Liver (tissue), 8 donors: ENCODE measurements at regions not wholly inside any gene's neighbourhood (a gene's known extent, or its start where the extent isn't known, plus 50 kb on each side); places are given as distances from the start of the nearest gene placed in this dataset.

Experiments used
- DNase-seq: peaks from one replicate; pipeline ENCODE4 v3.0.0-alpha.2; 2017; ENCODE audit warnings: low spot score
- H3K27ac ChIP-seq, 2 donors: one replicate each; pipeline ENCODE4 v1.7.0; 2013; ENCODE audit warnings: inconsistent platforms in 2 of 2, low read length in 2 of 2, control low read depth in 1 of 2, low read depth in 1 of 2, mild to moderate bottlenecking in 1 of 2
- H3K27me3 ChIP-seq, 4 donors: one replicate each; pipeline versions ENCODE4 v1.6.1 to v1.7.0; 2013; ENCODE audit warnings: low read length in 3 of 4, inconsistent platforms in 1 of 4, mild to moderate bottlenecking in 1 of 4, moderate library complexity in 1 of 4; ENCODE audit not compliant: control insufficient read depth in 4 of 4, insufficient read depth in 4 of 4
- H3K36me3 ChIP-seq, 4 donors: one replicate each; pipeline versions ENCODE4 v1.6.1 to v1.7.0; 2013; ENCODE audit warnings: low read length in 3 of 4, mild to moderate bottlenecking in 3 of 4, low read depth in 1 of 4, moderate library complexity in 1 of 4; ENCODE audit not compliant: control insufficient read depth in 4 of 4, insufficient read depth in 3 of 4
- H3K4me1 ChIP-seq, 4 donors: one replicate each; pipeline versions ENCODE4 v1.6.1 to v1.7.0; 2013; ENCODE audit warnings: low read length in 3 of 4, mild to moderate bottlenecking in 3 of 4, moderate library complexity in 1 of 4; ENCODE audit not compliant: control insufficient read depth in 4 of 4, insufficient read depth in 4 of 4
- H3K4me3 ChIP-seq, 3 donors: one replicate each; pipeline versions ENCODE4 v1.6.1 to v1.7.0; 2013; ENCODE audit warnings: low read length in 3 of 3, control low read depth in 1 of 3, low read depth in 1 of 3, mild to moderate bottlenecking in 1 of 3
- H3K9ac ChIP-seq, 2 donors: one replicate each; pipeline ENCODE4 v1.7.0; 2013; ENCODE audit warnings: low read length in 2 of 2, mild to moderate bottlenecking in 2 of 2, moderate library complexity in 2 of 2, control low read depth in 1 of 2, low read depth in 1 of 2
- H3K9me3 ChIP-seq, 4 donors: one replicate each; pipeline versions ENCODE4 v1.6.1 to v1.7.0; 2013; ENCODE audit warnings: low read length in 3 of 4; ENCODE audit not compliant: control insufficient read depth in 4 of 4
- ATF3 ChIP-seq: IDR thresholded peaks from 2 replicates; pipeline ENCODE4 v1.6.1; 2016; ENCODE audit warnings: antibody characterized with exemption
- CTCF ChIP-seq: fragments of 150-350 bp; IDR thresholded peaks from 2 replicates; pipeline ENCODE4 v1.5.1; 2017; ENCODE audit warnings: improper control_type of control experiment, low read depth, low read length; ENCODE audit not compliant: missing input control
- EGR1 ChIP-seq, 2 donors: IDR thresholded peaks; 2 replicates each; pipeline ENCODE4 v1.6.1; 2016 to 2018; ENCODE audit warnings: antibody characterized with exemption in 2 of 2, low read depth in 2 of 2
- FOXA1 ChIP-seq: IDR thresholded peaks from 2 replicates; pipeline ENCODE4 v1.6.1; 2016; ENCODE audit warnings: antibody characterized with exemption
- FOXA2 ChIP-seq: IDR thresholded peaks from 2 replicates; pipeline ENCODE4 v1.6.1; 2016; ENCODE audit warnings: antibody characterized with exemption
- GABPA ChIP-seq, 2 donors: IDR thresholded peaks in 1 of 2; conservative IDR thresholded peaks in 1 of 2; 2 replicates each; pipeline ENCODE4 v1.6.1; 2016; ENCODE audit warnings: antibody characterized with exemption in 2 of 2, mild to moderate bottlenecking in 1 of 2, moderate library complexity in 1 of 2
- JUND ChIP-seq, 2 donors: IDR thresholded peaks; 2 replicates each; pipeline ENCODE4 v1.6.1; 2016; ENCODE audit warnings: antibody characterized with exemption in 2 of 2
- MAX ChIP-seq: IDR thresholded peaks from 2 replicates; pipeline ENCODE4 v1.6.1; 2016; ENCODE audit warnings: antibody characterized with exemption
- NR2F2 ChIP-seq: IDR thresholded peaks from 2 replicates; pipeline ENCODE4 v1.6.1; 2016; ENCODE audit warnings: antibody characterized with exemption
- RAD21 ChIP-seq, 2 donors: IDR thresholded peaks; 2 replicates each; pipeline ENCODE4 v1.6.1; 2016; ENCODE audit warnings: antibody characterized with exemption in 2 of 2, mild to moderate bottlenecking in 2 of 2
- REST ChIP-seq: IDR thresholded peaks from 2 replicates; pipeline ENCODE4 v1.6.1; 2016; ENCODE audit warnings: antibody characterized with exemption, mild to moderate bottlenecking
- RXRA ChIP-seq, 2 donors: IDR thresholded peaks; 2 replicates each; pipeline ENCODE4 v1.6.1; 2017 to 2018; ENCODE audit warnings: antibody characterized with exemption in 2 of 2, mild to moderate bottlenecking in 1 of 2
- SP1 ChIP-seq: IDR thresholded peaks from 2 replicates; pipeline ENCODE4 v1.6.1; 2018; ENCODE audit warnings: antibody characterized with exemption, mild to moderate bottlenecking
- TAF1 ChIP-seq: conservative IDR thresholded peaks from 2 replicates; pipeline ENCODE4 v1.6.1; 2016; ENCODE audit warnings: antibody characterized with exemption, mild to moderate bottlenecking
- YY1 ChIP-seq: IDR thresholded peaks from 2 replicates; pipeline ENCODE4 v1.6.1; 2016; ENCODE audit warnings: antibody characterized with exemption, mild to moderate bottlenecking
- ZBTB33 ChIP-seq: IDR thresholded peaks from 2 replicates; pipeline ENCODE4 v1.6.1; 2016; ENCODE audit warnings: antibody characterized with exemption
- WGBS: extraction: QIAGEN DNeasy Blood & Tissue Kit; methylation state at CpG from one replicate; pipeline ENCODE4 v1.1.7; 2013; 5-methylcytosine and 5-hydroxymethylcytosine counted together
- donor health status: healthy.
- donor health status: healthy.
- donor health status: healthy.
- donor health status: healthy.
- donor health status: healthy.

GRCh38 chr6:167570460-167571400, 245.8 kb downstream of the TTLL2 start:
- Histone ChIP-seq H3K4me1 (peaks cover 4 to 18% (median 8%) of the 10 kb centered on the region in 4 donors), H3K36me3 (no peaks in the 10 kb centered on the region), H3K27me3 (no peaks in the 10 kb centered on the region), H3K9ac (no peak overlapping the region), H3K27ac (no peak overlapping the region), H3K9me3 (no peaks in the 10 kb centered on the region), H3K4me3 (no peak overlapping the region)
- peak; percentile 21 for DNase-seq
- 97% methylated on average over 25 of the region's 25 CpGs for WGBS
- no peak for TF ChIP-seq SP1
- no peak for TF ChIP-seq MAX
- no peak for TF ChIP-seq CTCF
- TF ChIP-seq JUND (IDR thresholded peaks at IDR 0.05): no peak
- TF ChIP-seq TAF1: no peak
- no peak for TF ChIP-seq GABPA (IDR thresholded peaks at IDR 0.05 in 1 of 2, conservative IDR thresholded peaks at IDR 0.05 in 1 of 2)
- no peak for TF ChIP-seq REST
- no peak for TF ChIP-seq ATF3
- no peak for TF ChIP-seq RAD21 (IDR thresholded peaks at IDR 0.05)
- TF ChIP-seq FOXA1: no peak
- TF ChIP-seq RXRA (IDR thresholded peaks at IDR 0.05): no peak
- TF ChIP-seq YY1: no peak
- TF ChIP-seq EGR1 (IDR thresholded peaks at IDR 0.05; ENCODE audit: low read depth in 2 of 2): no peak
- no peak for TF ChIP-seq NR2F2
- no peak for TF ChIP-seq FOXA2
- no peak for TF ChIP-seq ZBTB33
